ENCODE measurements at regions not wholly inside any gene's neighbourhood (a gene's known extent, or its start where the extent isn't known, plus 50 kb on each side); places are given as distances from the start of the nearest gene placed in this dataset.

DNA sequence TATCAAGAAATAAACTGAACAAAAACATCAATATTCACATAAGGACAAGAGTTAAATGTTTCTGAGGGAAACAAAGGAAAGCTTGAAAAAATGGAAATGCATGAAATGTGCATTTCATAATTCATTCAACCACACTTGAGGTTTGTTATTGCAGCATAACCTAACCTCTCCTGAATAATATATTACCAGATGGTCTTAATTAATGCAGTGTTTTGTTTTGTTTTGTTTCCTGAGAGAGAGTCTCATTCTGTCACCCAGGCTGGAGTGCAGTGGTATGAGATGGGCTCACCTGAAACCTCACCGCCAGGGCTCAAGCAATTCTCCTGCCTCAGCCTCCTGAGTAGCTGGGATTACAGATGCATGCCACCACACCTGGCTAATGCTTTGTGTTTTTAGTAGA lies 139.9 kb upstream of the PIEZO2 start:
- DNase-seq (ENCODE audit: low spot score) (no peak), ATAC-seq (ENCODE audit: low FRiP score) (no peak)
- TF ChIP-seq, protein P1, sequence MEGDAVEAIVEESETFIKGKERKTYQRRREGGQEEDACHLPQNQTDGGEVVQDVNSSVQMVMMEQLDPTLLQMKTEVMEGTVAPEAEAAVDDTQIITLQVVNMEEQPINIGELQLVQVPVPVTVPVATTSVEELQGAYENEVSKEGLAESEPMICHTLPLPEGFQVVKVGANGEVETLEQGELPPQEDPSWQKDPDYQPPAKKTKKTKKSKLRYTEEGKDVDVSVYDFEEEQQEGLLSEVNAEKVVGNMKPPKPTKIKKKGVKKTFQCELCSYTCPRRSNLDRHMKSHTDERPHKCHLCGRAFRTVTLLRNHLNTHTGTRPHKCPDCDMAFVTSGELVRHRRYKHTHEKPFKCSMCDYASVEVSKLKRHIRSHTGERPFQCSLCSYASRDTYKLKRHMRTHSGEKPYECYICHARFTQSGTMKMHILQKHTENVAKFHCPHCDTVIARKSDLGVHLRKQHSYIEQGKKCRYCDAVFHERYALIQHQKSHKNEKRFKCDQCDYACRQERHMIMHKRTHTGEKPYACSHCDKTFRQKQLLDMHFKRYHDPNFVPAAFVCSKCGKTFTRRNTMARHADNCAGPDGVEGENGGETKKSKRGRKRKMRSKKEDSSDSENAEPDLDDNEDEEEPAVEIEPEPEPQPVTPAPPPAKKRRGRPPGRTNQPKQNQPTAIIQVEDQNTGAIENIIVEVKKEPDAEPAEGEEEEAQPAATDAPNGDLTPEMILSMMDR (IDR thresholded peaks at IDR 0.05) = no peak

DNA sequence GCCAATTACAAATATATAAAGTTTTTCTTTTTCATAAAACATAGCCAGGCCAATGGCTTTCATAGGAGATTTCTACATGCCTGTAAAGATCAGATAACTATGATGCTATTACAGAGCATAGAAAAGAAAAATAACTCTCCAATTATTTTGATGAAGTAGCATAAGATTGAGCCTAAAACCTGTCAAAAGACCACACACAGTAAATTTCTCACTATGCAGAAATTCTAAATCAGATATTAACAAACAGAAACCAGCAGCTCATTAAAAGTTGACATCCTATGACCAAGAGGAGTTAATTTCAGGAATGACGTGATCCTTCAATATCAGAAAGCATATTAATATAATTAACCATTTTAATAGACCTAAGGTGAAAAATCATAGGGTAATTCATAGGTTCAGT lies 139.0 kb upstream of the PIEZO2 start:
- ATAC-seq (ENCODE audit: low FRiP score) (no peak), DNase-seq (ENCODE audit: low spot score) (no peak)
- TF ChIP-seq, protein P1 (IDR thresholded peaks at IDR 0.05) = no peak

DNA sequence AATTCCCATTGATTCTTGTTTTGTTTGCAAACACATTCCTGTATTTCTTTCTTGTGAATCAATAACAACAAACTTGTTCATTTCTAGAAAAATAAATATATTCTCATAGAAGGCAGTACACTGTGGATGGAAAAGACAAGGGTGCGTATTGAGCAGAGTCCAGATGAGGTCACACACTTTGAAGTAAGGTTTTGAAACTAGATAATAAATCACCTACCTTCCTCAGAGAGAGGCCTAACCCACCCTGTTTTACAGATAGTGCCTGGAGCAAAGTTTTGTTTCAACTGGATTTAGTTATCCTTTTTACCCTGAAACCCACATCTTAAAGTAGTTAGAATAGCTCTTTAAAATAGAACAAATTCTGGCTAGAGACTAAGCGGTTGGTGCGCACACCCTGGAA lies 137.1 kb upstream of the PIEZO2 start:
- TF ChIP-seq, protein P1 (IDR thresholded peaks at IDR 0.05) = no peak
- DNase-seq (ENCODE audit: low spot score) (no peak), ATAC-seq (ENCODE audit: low FRiP score) (no peak)

DNA sequence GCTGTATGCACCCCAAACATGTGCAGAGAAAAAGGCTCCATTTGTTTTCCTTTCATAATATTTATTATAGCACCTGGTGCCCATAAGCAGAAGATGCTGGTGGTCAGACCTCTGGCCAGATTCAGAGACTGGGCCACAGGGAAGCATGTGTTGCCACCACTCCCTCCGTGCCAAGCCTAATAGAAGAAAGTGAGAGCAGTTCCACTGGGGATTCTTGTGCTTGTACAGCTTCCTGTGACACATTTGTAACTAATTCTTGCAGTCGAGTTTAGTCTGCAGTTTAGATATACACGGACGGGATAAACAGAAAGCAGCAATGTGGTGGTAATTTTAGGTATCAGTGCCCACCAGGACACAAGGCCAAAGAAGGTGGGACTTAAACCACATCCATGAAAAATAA lies 135.4 kb upstream of the PIEZO2 start:
- ATAC-seq (ENCODE audit: low FRiP score) = no peak

DNA sequence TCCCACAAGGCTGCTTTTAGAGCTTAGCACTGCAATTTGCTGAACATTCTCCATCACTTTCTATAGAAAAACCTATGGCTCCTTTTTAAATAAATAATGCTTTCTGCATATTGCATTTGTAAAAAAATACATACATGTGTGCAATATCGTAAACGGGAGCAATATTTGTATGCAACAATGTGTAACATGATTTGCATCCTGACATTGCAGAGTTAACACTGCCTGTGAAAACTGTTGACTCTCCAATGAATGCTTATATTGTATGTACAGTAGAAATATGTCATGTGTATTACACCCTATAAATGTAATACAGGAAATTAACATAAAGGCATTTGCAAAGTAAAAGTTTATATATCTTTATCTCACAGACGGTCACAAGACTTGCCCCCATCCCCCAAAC lies 135.0 kb upstream of the PIEZO2 start:
- ATAC-seq (ENCODE audit: low FRiP score) = no peak
- TF ChIP-seq, protein P1 (IDR thresholded peaks at IDR 0.05) = no peak
- DNase-seq (ENCODE audit: low spot score) = no peak

More for the DNA sequence above, 135.4 kb upstream of the PIEZO2 start:
- TF ChIP-seq, protein P1 (IDR thresholded peaks at IDR 0.05) = no peak
- DNase-seq (ENCODE audit: low spot score) = no peak

DNA sequence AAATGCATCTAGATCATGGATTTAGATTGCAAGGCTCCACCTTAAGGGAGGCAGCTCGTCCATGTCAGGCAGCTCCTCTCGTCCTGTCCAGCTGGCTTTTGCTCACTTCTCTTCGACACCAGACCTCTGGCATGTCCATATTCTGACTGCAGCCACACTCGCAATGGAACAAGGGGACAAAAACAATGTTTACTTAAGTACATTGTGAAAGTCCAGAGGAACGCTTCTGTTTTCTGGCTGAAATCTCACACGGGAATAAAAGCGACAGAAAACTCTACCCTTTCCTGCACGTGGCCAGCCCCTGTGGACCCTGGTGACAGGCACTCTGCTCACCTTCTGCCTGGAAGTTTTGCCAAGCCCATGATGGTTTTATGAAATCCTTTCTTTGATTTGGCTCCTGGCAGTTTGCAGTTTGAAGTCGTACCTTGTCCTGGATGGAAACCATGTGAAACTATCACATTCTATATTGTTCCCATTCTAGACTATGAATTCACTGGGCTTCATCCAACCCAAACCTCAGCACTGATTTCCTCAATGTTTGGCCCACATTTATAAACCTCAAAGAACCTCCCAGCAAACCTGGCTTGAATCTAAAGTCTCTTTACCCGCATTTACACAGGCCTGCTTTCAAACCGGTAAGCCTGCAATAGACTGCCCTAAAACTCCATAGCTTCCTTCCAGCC lies 134.3 kb upstream of the PIEZO2 start:
- DNase-seq (ENCODE audit: low spot score) (no peak), ATAC-seq (ENCODE audit: low FRiP score) (no peak)
- TF ChIP-seq, protein P1 (IDR thresholded peaks at IDR 0.05) = no peak

DNA sequence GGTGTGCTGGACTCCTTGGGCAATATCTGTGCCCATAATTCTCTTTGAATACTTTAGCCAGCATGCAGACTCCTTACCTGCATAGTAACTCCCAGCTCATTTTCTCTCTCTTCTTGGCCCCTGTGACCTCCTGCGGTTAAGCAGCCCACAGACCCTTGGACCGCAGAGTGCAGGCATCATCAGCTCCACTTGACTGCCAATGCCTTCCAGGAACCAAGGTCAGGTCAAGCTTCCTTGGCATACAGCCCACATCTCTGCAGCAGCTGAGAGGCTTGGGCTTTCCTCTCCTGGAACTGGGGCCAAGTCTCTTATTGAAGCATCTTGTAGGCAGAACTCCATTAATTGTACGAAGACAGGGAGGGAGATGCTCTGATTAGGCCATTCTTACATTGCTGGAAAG lies 130.1 kb upstream of the PIEZO2 start:
- no peak for DNase-seq (ENCODE audit: low spot score)
- TF ChIP-seq, protein P1 (IDR thresholded peaks at IDR 0.05) = no peak
- no peak for ATAC-seq (ENCODE audit: low FRiP score)

Measured in omental fat pad (tissue), 3 donors.